Liver (tissue), 3 donors: ENCODE measurements at regions not wholly inside any gene's neighbourhood (a gene's known extent, or its start where the extent isn't known, plus 50 kb on each side); places are given as distances from the start of the nearest gene placed in this dataset.

Experiments used
- ATF3 ChIP-seq: IDR thresholded peaks from 2 replicates; pipeline ENCODE4 v1.6.1; 2016; ENCODE audit warnings: antibody characterized with exemption
- CTCF ChIP-seq: fragments of 150-350 bp; IDR thresholded peaks from 2 replicates; pipeline ENCODE4 v1.5.1; 2017; ENCODE audit warnings: improper control_type of control experiment, low read depth, low read length; ENCODE audit not compliant: missing input control
- GABPA ChIP-seq, 2 donors: IDR thresholded peaks in 1 of 2; conservative IDR thresholded peaks in 1 of 2; 2 replicates each; pipeline ENCODE4 v1.6.1; 2016; ENCODE audit warnings: antibody characterized with exemption in 2 of 2, mild to moderate bottlenecking in 1 of 2, moderate library complexity in 1 of 2
- JUND ChIP-seq, 2 donors: IDR thresholded peaks; 2 replicates each; pipeline ENCODE4 v1.6.1; 2016; ENCODE audit warnings: antibody characterized with exemption in 2 of 2
- NR2F2 ChIP-seq: IDR thresholded peaks from 2 replicates; pipeline ENCODE4 v1.6.1; 2016; ENCODE audit warnings: antibody characterized with exemption
- RAD21 ChIP-seq, 2 donors: IDR thresholded peaks; 2 replicates each; pipeline ENCODE4 v1.6.1; 2016; ENCODE audit warnings: antibody characterized with exemption in 2 of 2, mild to moderate bottlenecking in 2 of 2
- REST ChIP-seq: IDR thresholded peaks from 2 replicates; pipeline ENCODE4 v1.6.1; 2016; ENCODE audit warnings: antibody characterized with exemption, mild to moderate bottlenecking
- ZBTB33 ChIP-seq: IDR thresholded peaks from 2 replicates; pipeline ENCODE4 v1.6.1; 2016; ENCODE audit warnings: antibody characterized with exemption
- donor health status: healthy.
- donor health status: healthy.

GRCh38 chr4:17236686-17237085 is 275.2 kb downstream of the QDPR start:
- TF ChIP-seq RAD21 (IDR thresholded peaks at IDR 0.05) (no peak), CTCF (no peak), NR2F2 (no peak), REST (no peak), ZBTB33 (no peak), JUND (IDR thresholded peaks at IDR 0.05) (no peak), ATF3 (no peak), GABPA (IDR thresholded peaks at IDR 0.05 in 1 of 2, conservative IDR thresholded peaks at IDR 0.05 in 1 of 2) (no peak)
